CD4-positive, alpha-beta T cell treated with Interleukin-12 subunit alpha and Interleukin-12 subunit beta, for 1 hour (primary cell): ENCODE measurements at regions not wholly inside any gene's neighbourhood (a gene's known extent, or its start where the extent isn't known, plus 50 kb on each side); places are given as distances from the start of the nearest gene placed in this dataset.
A peak's percentile ranks its signal among the peaks of the same experiment; 100 is the strongest.

Experiments
- DNase-seq: peaks from one replicate; pipeline ENCODE4 v3.0.0-alpha.2; 2020

DNA sequence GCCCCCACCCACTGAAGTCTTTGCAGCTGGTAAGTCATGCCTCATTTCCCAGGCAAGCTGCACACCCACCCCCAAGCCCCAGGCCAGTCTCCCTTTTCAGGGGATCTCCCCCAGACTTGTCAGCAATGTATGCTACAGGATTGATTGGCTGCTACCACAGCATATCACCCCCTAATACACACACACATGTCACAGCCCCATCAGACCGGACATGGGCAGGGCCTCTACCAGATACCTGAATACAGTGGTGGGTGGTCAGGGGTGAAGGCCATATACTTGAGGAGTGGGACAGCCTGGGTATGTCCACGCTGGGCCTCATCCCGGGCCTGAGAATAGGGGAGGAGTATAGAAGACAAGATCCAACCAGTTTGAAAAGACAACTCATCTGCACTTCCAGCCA lies 63.4 kb upstream of the ARAP3 start:
- no peak for DNase-seq

DNA sequence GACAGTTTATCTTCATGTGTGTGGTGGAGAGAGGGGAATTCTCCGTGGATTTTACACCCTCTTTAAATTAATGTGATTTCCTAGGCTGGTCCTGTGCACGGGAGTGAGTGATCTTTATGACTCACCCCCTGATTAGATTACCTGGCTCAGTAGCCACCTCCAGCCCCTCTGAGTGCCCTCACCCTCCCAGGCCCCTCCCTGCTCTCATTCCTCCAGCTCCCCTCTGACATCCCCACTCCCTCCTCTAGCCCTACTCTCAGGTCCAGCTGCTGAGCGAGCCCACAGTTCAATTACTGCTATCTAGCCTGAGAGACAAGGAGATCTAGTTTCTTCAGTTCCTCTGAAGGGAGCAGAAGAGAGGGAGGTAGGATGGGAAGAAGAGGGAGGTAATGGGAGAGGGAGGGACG lies 61.8 kb upstream of the ARAP3 start:
- no peak for DNase-seq

DNA sequence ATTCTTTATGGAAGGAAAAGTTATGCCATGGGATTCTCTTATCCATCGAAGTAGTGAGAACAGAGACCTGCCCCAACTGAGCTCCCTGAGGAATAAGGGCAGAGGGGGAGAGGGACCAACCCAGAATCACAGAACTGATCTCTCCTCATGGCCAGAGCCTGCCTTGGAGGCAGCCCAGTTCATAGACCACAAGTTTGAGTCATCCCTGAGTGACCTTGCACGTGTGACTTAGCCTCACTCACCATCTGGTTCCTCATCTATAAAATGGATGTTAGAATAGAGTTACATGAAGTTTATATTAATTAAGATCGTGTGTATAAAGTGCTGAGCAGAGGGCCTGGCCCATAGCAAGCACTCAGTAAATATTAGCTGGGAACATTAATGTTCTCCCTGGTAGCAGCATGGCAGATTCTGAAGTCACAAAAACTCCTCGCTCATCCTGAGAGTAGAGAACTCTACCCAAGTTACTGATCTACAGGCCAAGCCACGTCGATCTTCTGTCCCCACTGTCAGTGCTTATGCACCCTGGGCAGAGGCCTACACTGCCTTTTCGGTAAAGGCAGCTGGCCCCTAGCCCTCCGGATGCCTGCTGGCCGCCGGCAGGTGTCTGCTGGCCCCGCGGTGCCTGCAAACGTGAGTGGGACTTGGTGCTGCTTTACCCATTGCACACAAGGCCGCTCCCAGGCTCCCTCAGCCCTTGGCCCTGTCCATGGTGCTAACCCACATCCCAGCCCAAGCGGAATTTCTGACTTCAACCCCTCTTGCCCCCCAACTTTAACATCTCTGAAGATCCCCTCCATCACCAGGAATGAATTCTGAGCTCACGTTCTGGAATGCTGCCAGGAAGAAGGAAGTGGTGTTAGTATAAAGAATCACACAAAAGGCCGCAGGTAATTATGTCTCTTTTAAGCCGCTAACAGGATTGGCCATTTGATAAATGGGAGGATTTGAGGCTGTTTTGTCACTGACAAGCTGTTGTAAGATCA lies 61.1 kb upstream of the ARAP3 start:
- no peak for DNase-seq

DNA sequence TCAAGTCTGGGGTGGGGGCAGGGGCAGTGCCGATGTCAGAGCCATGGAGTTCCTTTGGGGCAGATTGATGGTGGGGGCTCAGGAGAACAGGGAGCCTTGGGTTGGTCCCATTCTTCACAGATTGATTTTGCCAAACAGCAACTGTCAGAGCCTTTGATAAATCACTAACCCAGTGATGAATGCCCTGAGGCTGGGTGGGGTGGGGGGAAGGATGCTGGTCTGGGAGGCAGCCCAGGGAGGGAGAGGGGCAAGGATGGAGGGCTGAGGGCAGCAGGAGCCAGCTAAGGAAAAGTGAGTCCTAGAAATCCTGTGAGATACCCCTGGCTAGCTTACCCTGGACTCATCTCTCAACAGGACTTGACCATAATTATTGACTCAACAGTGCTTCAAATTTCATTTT lies 60.1 kb upstream of the ARAP3 start:
- DNase-seq, result no peak

DNA sequence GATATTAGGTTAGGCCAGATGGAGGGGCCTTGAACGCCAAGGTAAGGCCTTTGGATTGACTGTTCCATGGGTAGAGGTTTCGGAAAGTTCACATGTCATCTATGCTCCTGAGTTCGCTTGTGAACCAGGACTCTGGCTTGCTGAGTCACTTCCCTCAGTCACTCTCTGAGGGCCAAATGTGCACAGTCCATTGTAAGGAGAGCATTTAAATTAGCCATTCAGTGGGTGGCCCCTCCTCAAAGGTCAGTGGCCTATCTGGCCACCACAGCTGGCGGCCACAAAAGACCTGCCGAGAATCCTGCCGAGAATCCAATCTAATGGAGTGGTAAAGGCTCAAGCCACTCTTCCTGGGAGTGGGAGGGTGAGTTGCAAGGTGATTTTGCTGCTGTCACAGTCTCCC lies 58.9 kb upstream of the ARAP3 start:
- DNase-seq, result no peak

DNA sequence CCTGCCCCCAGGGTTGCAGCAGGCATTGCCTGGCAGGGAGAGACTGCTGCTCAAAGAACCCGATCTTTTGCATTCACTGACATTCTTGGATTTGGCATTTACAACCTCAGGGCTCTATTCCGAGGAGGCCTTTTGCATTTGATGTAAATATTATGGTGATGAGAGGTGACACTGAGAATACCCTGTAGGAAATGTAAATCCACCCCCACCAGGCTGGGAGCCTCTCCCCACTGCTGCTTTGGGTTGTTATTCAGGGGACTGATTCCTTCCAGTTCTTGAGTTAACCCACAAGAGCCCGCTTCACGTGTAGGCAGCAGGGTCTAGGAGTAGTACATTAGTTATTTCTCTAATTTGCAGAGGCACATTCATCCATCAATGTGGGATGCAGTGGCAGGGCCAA lies 55.5 kb upstream of the ARAP3 start:
- no peak for DNase-seq

DNA sequence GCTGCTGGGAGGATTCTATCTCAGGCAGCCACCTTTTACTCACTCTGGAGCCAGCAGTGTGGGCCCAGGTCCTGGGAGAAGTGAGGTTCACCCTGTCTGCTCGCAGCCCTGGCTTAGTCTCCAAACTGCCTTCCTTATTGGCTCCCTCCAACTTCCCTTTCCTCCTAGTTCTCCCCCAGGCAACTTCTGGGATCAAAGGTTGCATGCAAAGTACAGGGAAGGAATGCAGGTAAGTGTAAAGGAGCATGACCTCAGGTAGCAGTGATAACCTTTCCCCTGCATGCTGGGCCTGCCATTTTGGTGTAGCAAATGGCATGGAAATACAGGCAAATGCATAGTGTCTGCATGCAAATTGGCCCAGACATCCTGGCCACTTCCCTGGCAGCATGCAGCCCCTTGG lies 53.8 kb upstream of the ARAP3 start:
- DNase-seq, result no peak

DNA sequence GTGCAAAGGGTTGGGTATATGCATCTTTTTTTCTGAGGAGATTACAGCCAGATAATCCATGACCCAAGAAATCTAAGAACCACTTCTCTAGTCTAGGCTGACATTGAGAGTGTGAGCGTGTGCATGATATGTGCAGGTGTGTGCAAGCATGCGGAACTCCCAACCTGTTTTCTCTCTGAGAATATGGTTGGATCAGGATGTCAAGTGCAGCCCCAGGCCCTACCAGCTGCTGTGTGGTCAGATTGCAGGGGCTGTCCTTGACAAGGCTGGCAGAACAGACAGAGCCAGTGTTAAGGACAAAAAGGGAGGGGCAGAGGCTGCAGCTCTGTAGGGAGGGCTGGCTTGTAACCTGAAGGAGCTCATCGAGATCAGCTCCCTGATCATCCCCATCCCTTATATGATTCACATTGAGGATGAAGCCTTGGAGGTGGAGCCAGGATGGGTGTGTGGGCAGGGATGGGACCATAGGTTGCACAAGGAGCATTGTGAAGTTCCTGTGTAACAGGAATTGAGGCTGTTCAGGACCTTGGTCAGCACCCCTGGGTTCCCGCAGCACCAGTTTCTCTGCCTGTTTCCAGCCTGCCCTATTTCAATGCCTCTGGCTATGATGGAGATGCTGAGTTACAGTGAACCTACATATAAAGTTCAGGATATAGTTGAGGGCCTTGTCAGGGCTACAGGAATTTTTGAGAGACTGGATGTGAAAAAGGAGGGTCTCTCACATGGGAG lies 52.6 kb upstream of the ARAP3 start:
- peak; percentile 6 for DNase-seq

DNA sequence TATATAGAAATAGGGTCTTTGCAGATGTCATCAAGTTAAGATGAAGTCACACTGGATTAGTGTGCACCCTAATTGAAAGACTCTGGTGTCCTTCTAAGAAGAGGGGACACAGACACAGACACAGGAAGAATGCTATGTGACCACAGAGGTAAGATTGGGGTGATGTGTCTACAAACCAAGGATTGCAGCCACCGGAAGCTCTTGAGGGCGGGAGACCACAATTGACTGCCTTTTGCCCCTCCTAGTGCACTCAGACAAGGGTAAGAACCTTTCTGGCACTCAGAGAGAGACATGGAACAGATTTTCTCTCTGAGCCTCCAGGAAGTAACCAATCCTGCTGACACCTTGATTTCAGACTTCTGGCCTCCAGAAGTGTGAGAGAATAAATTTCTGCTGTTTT lies 51.2 kb upstream of the ARAP3 start:
- no peak for DNase-seq

DNA sequence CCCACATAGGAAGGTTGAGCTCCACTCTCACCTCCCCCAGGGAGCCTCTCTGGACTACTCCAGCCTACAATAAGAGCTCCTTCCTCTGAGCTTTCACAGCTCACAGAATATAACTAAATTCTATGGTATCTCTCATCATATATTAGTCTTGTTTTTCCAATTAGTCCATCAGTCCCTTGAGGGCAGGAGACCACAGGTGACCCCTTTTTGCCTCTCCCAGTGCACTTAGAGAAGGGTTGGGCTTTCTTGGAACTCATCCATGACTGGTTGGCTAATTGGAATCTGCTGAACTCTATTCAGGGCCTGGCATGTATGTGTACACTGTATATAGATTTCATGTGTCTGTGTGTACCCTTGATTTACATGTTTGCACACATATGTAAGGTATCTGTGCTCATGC lies 50.4 kb upstream of the ARAP3 start:
- DNase-seq, result no peak
